Lower lobe of right lung (tissue), 2 donors: ENCODE measurements at regions not wholly inside any gene's neighbourhood (a gene's known extent, or its start where the extent isn't known, plus 50 kb on each side); places are given as distances from the start of the nearest gene placed in this dataset.
A peak's percentile ranks its signal among the peaks of the same experiment; 100 is the strongest.

ENCODE experiments used
- ATAC-seq, 2 donors: fragments of 200-7000 bp; cut with Tn5 transposase; one replicate each; pipeline ENCODE4 v1.9.1; 2020 to 2022; ENCODE audit warnings: mild to moderate bottlenecking in 2 of 2, moderate library complexity in 2 of 2
- DNase-seq: peaks from one replicate; pipeline ENCODE4 v3.0.0-alpha.2; 2020
- H3K27ac ChIP-seq: fragments of 200-600 bp; one replicate; pipeline ENCODE4 v1.8.0; 2022
- H3K27me3 ChIP-seq: fragments of 200-600 bp; one replicate; pipeline ENCODE4 v1.8.0; 2022; ENCODE audit warnings: low read depth
- H3K36me3 ChIP-seq: fragments of 200-600 bp; one replicate; pipeline ENCODE4 v1.8.0; 2022; ENCODE audit warnings: mild to moderate bottlenecking
- H3K4me1 ChIP-seq: fragments of 200-600 bp; one replicate; pipeline ENCODE4 v1.8.0; 2022
- H3K4me3 ChIP-seq: fragments of 200-600 bp; one replicate; pipeline ENCODE4 v1.8.0; 2022; ENCODE audit warnings: mild to moderate bottlenecking
- H3K9me3 ChIP-seq: fragments of 200-600 bp; one replicate; pipeline ENCODE4 v1.8.0; 2022
- CTCF ChIP-seq: fragments of 200-600 bp; IDR thresholded peaks from one replicate; pipeline ENCODE4 v1.8.0; 2022; ENCODE audit warnings: antibody characterized with exemption, mild to moderate bottlenecking
- intact Hi-C: fragments of 100-400 bp; cut with DNase I; formaldehyde crosslinking; loops from one replicate; pipeline ENCODE4 v1.11.0; 2022
- donor health status: DM: no; HTN: yes; CAD: no; lungs with severe emphysema.

GRCh38 chr2:191566344-191566743 is 111.6 kb upstream of the NABP1 start:
- TF ChIP-seq CTCF = peak; percentile 79
- intact Hi-C loops = no loop called here
- DNase-seq = peak; percentile 59
- Histone ChIP-seq H3K36me3 (no peaks in the 10 kb centered on the region), H3K9me3 (no peaks in the 10 kb centered on the region), H3K4me3 (no peak overlapping the region), H3K27me3 (no peaks in the 10 kb centered on the region), H3K4me1 (peaks cover 6% of the 10 kb centered on the region), H3K27ac (no peak overlapping the region)
- peak; percentile 88 to 90 for ATAC-seq

GRCh38 chr2:191567206-191567605 is 110.7 kb upstream of the NABP1 start:
- ATAC-seq (no peak), DNase-seq (no peak)
- Histone ChIP-seq H3K4me1 (peaks cover 6% of the 10 kb centered on the region), H3K27ac (no peak overlapping the region), H3K9me3 (no peaks in the 10 kb centered on the region), H3K36me3 (no peaks in the 10 kb centered on the region), H3K4me3 (no peak overlapping the region), H3K27me3 (no peaks in the 10 kb centered on the region)
- intact Hi-C loops = no loop called here
- no peak for TF ChIP-seq CTCF

DNA sequence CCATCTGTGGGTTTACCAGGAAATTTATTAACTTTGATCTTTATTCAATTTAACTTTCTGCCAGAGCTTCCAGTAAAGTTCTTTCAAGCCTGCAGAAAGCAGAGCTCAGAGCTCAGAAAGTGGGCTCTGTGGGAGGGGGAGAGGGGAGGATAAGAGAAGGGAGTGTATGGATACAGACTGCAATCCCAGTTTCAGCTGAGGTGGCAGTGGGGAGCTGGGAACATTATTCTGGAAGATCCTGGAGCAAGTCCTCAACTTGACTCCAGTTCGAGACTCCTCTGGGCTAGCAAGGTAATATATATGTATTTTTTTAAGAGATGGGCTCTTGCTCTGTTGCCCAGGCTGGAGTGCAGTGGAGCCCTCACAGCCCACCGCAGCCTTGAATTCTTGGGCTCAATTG is 108.9 kb upstream of the NABP1 start:
- H3K4me1 ChIP-seq = peaks cover 6% of the 10 kb centered on the region
- no peak overlapping the region for H3K27ac ChIP-seq
- no peak for ATAC-seq
- intact Hi-C loops = no loop called here
- H3K27me3 ChIP-seq = no peaks in the 10 kb centered on the region
- no peak for TF ChIP-seq CTCF
- H3K4me3 ChIP-seq = no peak overlapping the region
- no peaks in the 10 kb centered on the region for H3K9me3 ChIP-seq
- no peak for DNase-seq
- no peaks in the 10 kb centered on the region for H3K36me3 ChIP-seq

- Histone ChIP-seq H3K4me3 (peak overlapping the region; percentile 30), H3K9me3 (no peaks in the 10 kb centered on the region), H3K27me3 (no peaks in the 10 kb centered on the region), H3K36me3 (no peaks in the 10 kb centered on the region), H3K4me1 (peaks cover 6% of the 10 kb centered on the region), H3K27ac (peak overlapping the region; percentile 57)
- ATAC-seq (peak; percentile 75 to 77), DNase-seq (no peak)
- intact Hi-C loops = loop anchor here (5.0 kb wide), 1 partner anchor 116 kb away; no protein-coding TSS in a partner anchor
- TF ChIP-seq CTCF = peak; percentile 26
Measured at GRCh38 chr2:191571163-191571769, 106.7 kb upstream of the NABP1 start.

GRCh38 chr2:191572319-191572718 is 105.6 kb upstream of the NABP1 start:
- Histone ChIP-seq H3K4me1 (peaks cover 6% of the 10 kb centered on the region), H3K27ac (no peak overlapping the region), H3K9me3 (no peaks in the 10 kb centered on the region), H3K27me3 (no peaks in the 10 kb centered on the region), H3K4me3 (no peak overlapping the region), H3K36me3 (no peaks in the 10 kb centered on the region)
- no peak for DNase-seq
- TF ChIP-seq CTCF = no peak
- ATAC-seq = no peak
- intact Hi-C loops = loop anchor here (5.0 kb wide), 1 partner anchor 115 kb away; no protein-coding TSS in a partner anchor
